IPS-18c (cell line): ENCODE measurements at regions not wholly inside any gene's neighbourhood (a gene's known extent, or its start where the extent isn't known, plus 50 kb on each side); places are given as distances from the start of the nearest gene placed in this dataset.
"Not testable (repeated sequence)": the region's sequence is repeated elsewhere in the genome, so short reads cannot be mapped to it uniquely, and the experiment has no call there.

Source experiments
- H3K4me3 ChIP-seq: 2 replicates; pipeline ENCODE4 v1.7.0; 2013; ENCODE audit warnings: low read depth, mild to moderate bottlenecking, low read length, moderate library complexity; ENCODE audit not compliant: insufficient read depth
- H3K9me3 ChIP-seq: one replicate; pipeline ENCODE4 v1.6.1; 2013; ENCODE audit warnings: mild to moderate bottlenecking, low read length, moderate library complexity; ENCODE audit not compliant: control insufficient read depth, insufficient read depth

- no peaks in the 10 kb centered on the region for H3K9me3 ChIP-seq
- no peak overlapping the region for H3K4me3 ChIP-seq
Measured at GRCh38 chr12:93008044-93008778, 79.1 kb upstream of the EEA1 start.

- not testable (repeated sequence) for H3K9me3 ChIP-seq, H3K4me3 ChIP-seq
Measured at GRCh38 chr12:93008880-93009279, 79.8 kb upstream of the EEA1 start.

GRCh38 chr12:93009533-93009932 lies 80.4 kb upstream of the EEA1 start:
- no peak overlapping the region for H3K4me3 ChIP-seq
- H3K9me3 ChIP-seq: no peaks in the 10 kb centered on the region

- no peak overlapping the region for H3K4me3 ChIP-seq
- no peaks in the 10 kb centered on the region for H3K9me3 ChIP-seq
Measured at GRCh38 chr12:93010461-93010860, 81.4 kb upstream of the EEA1 start.

- no peaks in the 10 kb centered on the region for H3K9me3 ChIP-seq
- H3K4me3 ChIP-seq: no peak overlapping the region
Measured at GRCh38 chr12:93011100-93011499, 82.0 kb upstream of the EEA1 start.

- no peaks in the 10 kb centered on the region for H3K9me3 ChIP-seq
Measured at GRCh38 chr12:93015871-93016751, 87.0 kb upstream of the EEA1 start.

GRCh38 chr12:93016752-93017350 lies 87.8 kb upstream of the EEA1 start:
- no peak overlapping the region for H3K4me3 ChIP-seq

More at GRCh38 chr12:93015871-93016751, 87.0 kb upstream of the EEA1 start:
- no peak overlapping the region for H3K4me3 ChIP-seq

GRCh38 chr12:93018610-93019009 lies 89.5 kb upstream of the EEA1 start:
- Histone ChIP-seq H3K9me3 (no peaks in the 10 kb centered on the region), H3K4me3 (no peak overlapping the region)

More at GRCh38 chr12:93016752-93017350, 87.8 kb upstream of the EEA1 start:
- no peaks in the 10 kb centered on the region for H3K9me3 ChIP-seq

GRCh38 chr12:93019212-93019927 lies 90.3 kb upstream of the EEA1 start:
- no peaks in the 10 kb centered on the region for H3K9me3 ChIP-seq
- H3K4me3 ChIP-seq: no peak overlapping the region

- Histone ChIP-seq H3K9me3 (no peaks in the 10 kb centered on the region), H3K4me3 (no peak overlapping the region)
Measured at GRCh38 chr12:93019975-93020630, 91.0 kb upstream of the EEA1 start.

GRCh38 chr12:93020631-93021597 lies 91.8 kb upstream of the EEA1 start:
- no peaks in the 10 kb centered on the region for H3K9me3 ChIP-seq
- no peak overlapping the region for H3K4me3 ChIP-seq

- no peak overlapping the region for H3K4me3 ChIP-seq
- no peaks in the 10 kb centered on the region for H3K9me3 ChIP-seq
Measured at GRCh38 chr12:93022603-93023340, 93.7 kb upstream of the EEA1 start.

- Histone ChIP-seq H3K4me3 (no peak overlapping the region), H3K9me3 (no peaks in the 10 kb centered on the region)
Measured at GRCh38 chr12:93025145-93026103, 96.3 kb upstream of the EEA1 start.

- H3K4me3 ChIP-seq: no peak overlapping the region
- H3K9me3 ChIP-seq: no peaks in the 10 kb centered on the region
Measured at GRCh38 chr12:93027041-93027440, 97.9 kb upstream of the EEA1 start.
